H9 (cell line): ENCODE measurements at regions not wholly inside any gene's neighbourhood (a gene's known extent, or its start where the extent isn't known, plus 50 kb on each side); places are given as distances from the start of the nearest gene placed in this dataset.

Experiments used
- DNase-seq: peaks from one replicate; pipeline ENCODE4 v3.0.0-alpha.2; 2017
- H2AFZ ChIP-seq: one replicate; pipeline ENCODE4 v1.6.1; 2013; ENCODE audit warnings: mild to moderate bottlenecking, low read length, control low read depth, moderate library complexity
- H2AK5ac ChIP-seq: 2 replicates; pipeline ENCODE4 v1.6.1; 2013; ENCODE audit warnings: low read length, control low read depth, mixed read lengths; ENCODE audit not compliant: insufficient read length
- H2BK120ac ChIP-seq: one replicate; pipeline ENCODE4 v1.6.1; 2013; ENCODE audit warnings: low read depth, mild to moderate bottlenecking, low read length, control low read depth, inconsistent platforms; ENCODE audit not compliant: poor library complexity, severe bottlenecking
- H2BK12ac ChIP-seq: 2 replicates; pipeline ENCODE4 v1.6.1; 2013; ENCODE audit warnings: low read length, control low read depth, mixed read lengths, low read depth; ENCODE audit not compliant: insufficient read length
- H2BK15ac ChIP-seq: 2 replicates; pipeline ENCODE4 v1.6.1; 2013; ENCODE audit warnings: low read depth, low read length, control low read depth
- H2BK20ac ChIP-seq: one replicate; pipeline ENCODE4 v1.6.1; 2013; ENCODE audit warnings: low read depth, mild to moderate bottlenecking, low read length, control low read depth, inconsistent platforms; ENCODE audit not compliant: poor library complexity, severe bottlenecking
- H2BK5ac ChIP-seq: 2 replicates; pipeline ENCODE4 v1.6.1; 2013; ENCODE audit warnings: low read length, control low read depth, mixed read lengths; ENCODE audit not compliant: insufficient read length
- H3K14ac ChIP-seq: 2 replicates; pipeline ENCODE4 v1.6.1; 2013; ENCODE audit warnings: low read length, control low read depth; ENCODE audit not compliant: insufficient read depth
- H3K18ac ChIP-seq: 2 replicates; pipeline ENCODE4 v1.6.1; 2013; ENCODE audit warnings: low read depth, mild to moderate bottlenecking, mixed read lengths, low read length, control low read depth; ENCODE audit not compliant: insufficient read length
- H3K23ac ChIP-seq: 2 replicates; pipeline ENCODE4 v1.6.1; 2013; ENCODE audit warnings: low read length, control low read depth, mixed read lengths, low read depth; ENCODE audit not compliant: insufficient read length
- H3K23me2 ChIP-seq: 2 replicates; pipeline ENCODE4 v1.6.1; 2013; ENCODE audit warnings: low read depth, mild to moderate bottlenecking, mixed read lengths, low read length, control low read depth; ENCODE audit not compliant: insufficient read length, poor library complexity, severe bottlenecking
- H3K27ac ChIP-seq: 2 replicates; pipeline ENCODE4 v1.5.1; 2013; ENCODE audit warnings: low read length, control low read depth, mixed read lengths, low read depth; ENCODE audit not compliant: insufficient read length
- H3K27me3 ChIP-seq: 2 replicates; pipeline ENCODE4 v1.6.1; 2013; ENCODE audit warnings: low read length, control low read depth, inconsistent platforms; ENCODE audit not compliant: insufficient read depth
- H3K4ac ChIP-seq: 2 replicates; pipeline ENCODE4 v1.6.1; 2013; ENCODE audit warnings: low read depth, mild to moderate bottlenecking, control low read depth, inconsistent platforms, low read length, moderate library complexity
- H3K4me1 ChIP-seq: 2 replicates; pipeline ENCODE4 v1.6.1; 2013; ENCODE audit warnings: low read length, control low read depth, inconsistent platforms; ENCODE audit not compliant: insufficient read depth
- H3K4me2 ChIP-seq: 2 replicates; pipeline ENCODE4 v1.6.1; 2013; ENCODE audit warnings: low read length, control low read depth, mixed read lengths; ENCODE audit not compliant: insufficient read length, insufficient read depth
- H3K56ac ChIP-seq: 2 replicates; pipeline ENCODE4 v1.6.1; 2013; ENCODE audit warnings: low read depth, mild to moderate bottlenecking, mixed read lengths, low read length, control low read depth; ENCODE audit not compliant: insufficient read length
- H3K79me1 ChIP-seq: 2 replicates; pipeline ENCODE4 v1.6.1; 2013; ENCODE audit warnings: low read depth, mild to moderate bottlenecking, moderate library complexity, low read length, control low read depth, inconsistent platforms; ENCODE audit not compliant: insufficient read depth, poor library complexity, severe bottlenecking
- H3K79me2 ChIP-seq: 2 replicates; pipeline ENCODE4 v1.6.1; 2013; ENCODE audit warnings: low read length, control low read depth, inconsistent platforms; ENCODE audit not compliant: insufficient read depth
- H3K9ac ChIP-seq: 2 replicates; pipeline ENCODE4 v1.6.1; 2013; ENCODE audit warnings: low read length, control low read depth, mixed read lengths; ENCODE audit not compliant: insufficient read length; ENCODE audit errors: extremely low read depth
- H3K9me3 ChIP-seq: one replicate; pipeline ENCODE4 v1.6.1; 2013; ENCODE audit warnings: low read depth, low read length, inconsistent platforms; ENCODE audit not compliant: control insufficient read depth
- H3T11ph ChIP-seq: one replicate; pipeline ENCODE4 v1.6.1; 2013; ENCODE audit warnings: mild to moderate bottlenecking, low read length, control low read depth, inconsistent platforms
- H4K20me1 ChIP-seq: one replicate; pipeline ENCODE4 v1.6.1; 2013; ENCODE audit not compliant: control insufficient read depth, insufficient read length, insufficient read depth
- H4K5ac ChIP-seq: 2 replicates; pipeline ENCODE4 v1.6.1; 2013; ENCODE audit warnings: low read depth, mild to moderate bottlenecking, mixed read lengths, low read length, control low read depth; ENCODE audit not compliant: insufficient read length
- H4K8ac ChIP-seq: replicated peaks from 2 replicates; pipeline ENCODE4 v1.6.1; 2013; ENCODE audit warnings: low read length, control low read depth, mixed read lengths, low read depth; ENCODE audit not compliant: insufficient read length
- H4K91ac ChIP-seq: 2 replicates; pipeline ENCODE4 v1.6.1; 2013; ENCODE audit warnings: low read depth, mild to moderate bottlenecking, moderate library complexity, mixed read lengths, low read length, control low read depth; ENCODE audit not compliant: insufficient read length
- H3K27ac Mint-ChIP-seq, 3 experiments: 2 replicates in 2 of 3; 3 replicates in 1 of 3; pipeline ENCODE4 v1.8.0; 2020 to 2021; ENCODE audit warnings: mixed read lengths in 3 of 3, mild to moderate bottlenecking in 1 of 3, moderate library complexity in 1 of 3
- H3K27me3 Mint-ChIP-seq: 2 replicates; pipeline ENCODE4 v1.8.0; 2021; ENCODE audit warnings: low read depth, mild to moderate bottlenecking, moderate library complexity, mixed read lengths
- H3K36me3 Mint-ChIP-seq, 3 experiments: 2 replicates in 2 of 3; 3 replicates in 1 of 3; pipeline ENCODE4 v1.8.0; 2020 to 2021; ENCODE audit warnings: low read depth in 3 of 3, mixed read lengths in 3 of 3; ENCODE audit not compliant: insufficient read depth in 1 of 3
- H3K4me1 Mint-ChIP-seq, 2 experiments: 2 replicates each; pipeline ENCODE4 v1.8.0; 2020; ENCODE audit warnings: mixed read lengths in 2 of 2
- H3K4me3 Mint-ChIP-seq, 2 experiments: 2 replicates in 1 of 2; 3 replicates in 1 of 2; pipeline ENCODE4 v1.8.0; 2020 to 2021; ENCODE audit warnings: mild to moderate bottlenecking in 2 of 2, mixed read lengths in 2 of 2, moderate library complexity in 1 of 2
- H3K9me3 Mint-ChIP-seq, 2 experiments: 2 replicates in 1 of 2; 3 replicates in 1 of 2; pipeline ENCODE4 v1.8.0; 2020; ENCODE audit warnings: mild to moderate bottlenecking in 2 of 2, mixed read lengths in 2 of 2, moderate library complexity in 1 of 2
- WGBS: extraction: QIAGEN DNeasy Blood & Tissue Kit; methylation state at CpG from one replicate; pipeline ENCODE4 v1.1.7; 2013; ENCODE audit warnings: missing lambda C conversion rate, low lambda C conversion rate, mixed read lengths; ENCODE audit not compliant: insufficient read length; ENCODE audit errors: extremely low coverage; 5-methylcytosine and 5-hydroxymethylcytosine counted together
- TF ChIP-seq, protein P1 (sequence below): fragments of 200-600 bp; sonication (generic); conservative IDR thresholded peaks from 3 replicates; pipeline ENCODE4 v1.8.0; 2021; ENCODE audit warnings: antibody characterized with exemption, mild to moderate bottlenecking

DNA sequence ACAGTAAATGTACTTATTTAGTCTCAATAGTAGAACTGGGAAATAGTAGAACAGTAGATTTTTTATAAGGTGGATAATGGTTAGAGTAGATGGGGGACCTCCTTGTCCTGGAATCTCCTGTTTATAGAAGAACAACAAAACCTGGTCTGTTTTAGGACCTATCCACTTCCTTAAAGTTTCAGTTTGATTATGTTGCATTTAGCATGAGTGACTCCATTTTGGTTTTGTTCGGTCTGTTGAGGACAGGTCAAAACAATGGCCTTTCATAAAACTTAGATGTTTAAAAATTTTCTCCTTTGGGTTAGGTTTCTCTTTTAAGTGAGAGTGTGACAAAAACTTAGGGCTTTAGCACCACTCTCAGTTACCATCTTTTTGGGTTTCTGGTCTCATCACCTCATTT is 308.9 kb downstream of the BTG1 start:
- Histone ChIP-seq H4K8ac (no peak overlapping the region), H2BK20ac (no peak overlapping the region), H4K91ac (no peak overlapping the region), H2BK120ac (no peak overlapping the region), H2AK5ac (no peak overlapping the region), H4K20me1 (no peaks in the 10 kb centered on the region), H2BK5ac (no peak overlapping the region), H3K23ac (no peak overlapping the region), H3T11ph (no peak overlapping the region), H3K27ac (no peak overlapping the region), H3K27me3 (no peaks in the 10 kb centered on the region), H3K79me2 (no peaks in the 10 kb centered on the region), H2BK15ac (no peak overlapping the region), H3K23me2 (no peaks in the 10 kb centered on the region), H3K4ac (no peak overlapping the region), H2AFZ (no peak overlapping the region), H3K79me1 (no peaks in the 10 kb centered on the region), H3K4me1 (no peaks in the 10 kb centered on the region), H2BK12ac (no peak overlapping the region), H3K4me2 (no peak overlapping the region), H3K9ac (no peak overlapping the region), H3K18ac (no peak overlapping the region), H3K9me3 (no peaks in the 10 kb centered on the region), H3K14ac (no peak overlapping the region), H4K5ac (no peak overlapping the region), H3K56ac (no peak overlapping the region)
- no CpG with 5 or more reads among the region's 1 CpG for WGBS
- Mint-ChIP-seq H3K27ac (no peak overlapping the region), H3K4me3 (no peak overlapping the region), H3K27me3 (no peaks in the 10 kb centered on the region), H3K36me3 (no peaks in the 10 kb centered on the region), H3K4me1 (no peaks in the 10 kb centered on the region), H3K9me3 (no peaks in the 10 kb centered on the region)
- TF ChIP-seq, protein P1, sequence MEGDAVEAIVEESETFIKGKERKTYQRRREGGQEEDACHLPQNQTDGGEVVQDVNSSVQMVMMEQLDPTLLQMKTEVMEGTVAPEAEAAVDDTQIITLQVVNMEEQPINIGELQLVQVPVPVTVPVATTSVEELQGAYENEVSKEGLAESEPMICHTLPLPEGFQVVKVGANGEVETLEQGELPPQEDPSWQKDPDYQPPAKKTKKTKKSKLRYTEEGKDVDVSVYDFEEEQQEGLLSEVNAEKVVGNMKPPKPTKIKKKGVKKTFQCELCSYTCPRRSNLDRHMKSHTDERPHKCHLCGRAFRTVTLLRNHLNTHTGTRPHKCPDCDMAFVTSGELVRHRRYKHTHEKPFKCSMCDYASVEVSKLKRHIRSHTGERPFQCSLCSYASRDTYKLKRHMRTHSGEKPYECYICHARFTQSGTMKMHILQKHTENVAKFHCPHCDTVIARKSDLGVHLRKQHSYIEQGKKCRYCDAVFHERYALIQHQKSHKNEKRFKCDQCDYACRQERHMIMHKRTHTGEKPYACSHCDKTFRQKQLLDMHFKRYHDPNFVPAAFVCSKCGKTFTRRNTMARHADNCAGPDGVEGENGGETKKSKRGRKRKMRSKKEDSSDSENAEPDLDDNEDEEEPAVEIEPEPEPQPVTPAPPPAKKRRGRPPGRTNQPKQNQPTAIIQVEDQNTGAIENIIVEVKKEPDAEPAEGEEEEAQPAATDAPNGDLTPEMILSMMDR = no peak
- no peak for DNase-seq
